HG03280 (cell line): ENCODE measurements at regions not wholly inside any gene's neighbourhood (a gene's known extent, or its start where the extent isn't known, plus 50 kb on each side); places are given as distances from the start of the nearest gene placed in this dataset.

ENCODE experiments used
- ATAC-seq: cut with Tn5 transposase; IDR thresholded peaks from one replicate; pipeline ENCODE4 v1.9.1; 2021; ENCODE audit warnings: mild to moderate bottlenecking, moderate library complexity; ENCODE audit not compliant: unreplicated experiment

GRCh38 chr20:20938599-20938998, 167.6 kb downstream of the LINC00237 start:
- no peak for ATAC-seq

GRCh38 chr20:20938131-20938530, 168.0 kb downstream of the LINC00237 start:
- ATAC-seq = no peak

- no peak for ATAC-seq
Measured at GRCh38 chr20:20933142-20933958, 172.8 kb downstream of the LINC00237 start.

GRCh38 chr20:20932156-20932555, 174.0 kb downstream of the LINC00237 start:
- no peak for ATAC-seq

- ATAC-seq = no peak
Measured at GRCh38 chr20:20931632-20932031, 174.5 kb downstream of the LINC00237 start.

GRCh38 chr20:20931024-20931423, 175.1 kb downstream of the LINC00237 start:
- ATAC-seq = no peak

GRCh38 chr20:20930500-20930899, 175.7 kb downstream of the LINC00237 start:
- no peak for ATAC-seq

- no peak for ATAC-seq
Measured at GRCh38 chr20:20929341-20929740, 176.8 kb downstream of the LINC00237 start.

GRCh38 chr20:20926222-20926905, 179.8 kb downstream of the LINC00237 start:
- ATAC-seq = no peak

GRCh38 chr20:20920433-20920832, 185.7 kb downstream of the LINC00237 start:
- ATAC-seq = no peak

GRCh38 chr20:20915844-20916243, 190.3 kb downstream of the LINC00237 start:
- ATAC-seq = no peak

GRCh38 chr20:20904501-20904831, 192.0 kb upstream of the RALGAPA2 start:
- no peak for ATAC-seq

- ATAC-seq = no peak
Measured at GRCh38 chr20:20903773-20904500, 191.5 kb upstream of the RALGAPA2 start.

- ATAC-seq = no peak
Measured at GRCh38 chr20:20897922-20898321, 185.5 kb upstream of the RALGAPA2 start.

GRCh38 chr20:20897145-20897544, 184.7 kb upstream of the RALGAPA2 start:
- no peak for ATAC-seq

GRCh38 chr20:20896606-20897005, 184.2 kb upstream of the RALGAPA2 start:
- no peak for ATAC-seq

GRCh38 chr20:20895537-20895936, 183.1 kb upstream of the RALGAPA2 start:
- ATAC-seq = no peak

GRCh38 chr20:20894753-20895152, 182.3 kb upstream of the RALGAPA2 start:
- no peak for ATAC-seq

GRCh38 chr20:20894280-20894679, 181.8 kb upstream of the RALGAPA2 start:
- no peak for ATAC-seq

- ATAC-seq = no peak
Measured at GRCh38 chr20:20892328-20892727, 179.9 kb upstream of the RALGAPA2 start.

GRCh38 chr20:20890751-20891150, 178.3 kb upstream of the RALGAPA2 start:
- ATAC-seq = no peak

GRCh38 chr20:20888936-20889335, 176.5 kb upstream of the RALGAPA2 start:
- no peak for ATAC-seq
